BJ (cell line): ENCODE measurements at regions not wholly inside any gene's neighbourhood (a gene's known extent, or its start where the extent isn't known, plus 50 kb on each side); places are given as distances from the start of the nearest gene placed in this dataset.

Experiments used
- CTCF ChIA-PET: fragments of 350-600 bp; formaldehyde crosslinking; extraction: SDS; loops from one replicate; lab custom pipeline; 2021; ENCODE audit warnings: antibody characterized with exemption, inconsistent platforms; lab: Yijun Ruan, JAX
- POLR2A ChIA-PET: fragments of 300-600 bp; sonication (Branson Sonifier 250); formaldehyde crosslinking; extraction: SDS; loops from one replicate; lab custom pipeline; 2021; ENCODE audit warnings: antibody characterized with exemption; lab: Charles Lee
- DNase-seq: peaks from one replicate; pipeline ENCODE4 v3.0.0-alpha.2; 2011; ENCODE audit warnings: low read depth
- H3K27me3 ChIP-seq: 2 replicates; pipeline ENCODE4 v1.6.0; 2011; ENCODE audit warnings: low read length; ENCODE audit not compliant: control insufficient read depth, insufficient read depth
- H3K36me3 ChIP-seq: 2 replicates; pipeline ENCODE4 v1.5.1; 2011; ENCODE audit warnings: low read length; ENCODE audit not compliant: control insufficient read depth, insufficient read depth
- H3K4me3 ChIP-seq: 2 replicates; pipeline ENCODE4 v1.5.1; 2011; ENCODE audit warnings: low read depth, mild to moderate bottlenecking, control low read depth, low read length
- CTCF ChIP-seq: IDR thresholded peaks from 2 replicates; pipeline ENCODE4 v1.5.1; 2011; ENCODE audit warnings: low read depth, mild to moderate bottlenecking, control low read depth, inconsistent platforms, low read length, moderate library complexity; ENCODE audit not compliant: insufficient read depth

DNA sequence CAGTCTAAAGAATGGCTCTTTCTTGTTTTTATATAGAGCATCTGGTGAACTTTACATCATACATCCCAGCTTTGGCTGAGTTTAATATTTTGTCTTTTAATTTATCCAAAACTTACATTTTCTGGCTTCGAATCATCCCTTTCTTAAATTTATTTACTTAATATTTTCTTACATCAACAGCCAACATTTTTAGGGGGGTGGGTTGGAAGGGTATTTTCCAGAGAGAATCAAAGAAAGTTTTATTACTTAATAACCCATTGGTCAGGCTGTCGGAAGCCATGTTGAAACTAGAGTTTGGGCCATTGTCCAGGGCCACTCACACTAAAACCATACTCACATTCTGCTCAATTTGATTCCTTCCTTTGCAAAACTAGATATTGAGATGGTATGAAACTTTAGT lies 220.2 kb downstream of the AEBP2 start:
- no peak for TF ChIP-seq CTCF
- ChIA-PET POLR2A (no interaction called here), CTCF (interaction anchor here (1.5 kb wide), 1 partner anchor 16 kb away, joined by 3 read pairs; no protein-coding TSS in a partner anchor)
- no peaks in the 10 kb centered on the region for H3K36me3 ChIP-seq
- no peaks in the 10 kb centered on the region for H3K27me3 ChIP-seq
- DNase-seq: no peak
- no peak overlapping the region for H3K4me3 ChIP-seq

- TF ChIP-seq CTCF: no peak
- H3K36me3 ChIP-seq: no peaks in the 10 kb centered on the region
- ChIA-PET POLR2A (no interaction called here), CTCF (no interaction called here)
- H3K27me3 ChIP-seq: no peaks in the 10 kb centered on the region
- DNase-seq: no peak
- H3K4me3 ChIP-seq: no peak overlapping the region
Measured at GRCh38 chr12:19665121-19665900, 226.0 kb downstream of the AEBP2 start.

- H3K27me3 ChIP-seq: no peaks in the 10 kb centered on the region
- CTCF ChIA-PET: no interaction called here
- no peaks in the 10 kb centered on the region for H3K36me3 ChIP-seq
- DNase-seq: no peak
- POLR2A ChIA-PET: no interaction called here
- no peak overlapping the region for H3K4me3 ChIP-seq
- TF ChIP-seq CTCF: no peak
Measured at GRCh38 chr12:19666070-19666469, 226.8 kb downstream of the AEBP2 start.

- POLR2A ChIA-PET: no interaction called here
- Histone ChIP-seq H3K4me3 (no peak overlapping the region), H3K36me3 (no peaks in the 10 kb centered on the region), H3K27me3 (no peaks in the 10 kb centered on the region)
- DNase-seq: no peak
- no peak for TF ChIP-seq CTCF
- CTCF ChIA-PET: interaction anchor here (0.9 kb wide), 1 partner anchor 13 kb away, joined by 4 read pairs; no protein-coding TSS in a partner anchor
Measured at GRCh38 chr12:19669793-19670192, 230.5 kb downstream of the AEBP2 start.

GRCh38 chr12:19671695-19672094 lies 232.4 kb downstream of the AEBP2 start:
- ChIA-PET CTCF (interaction anchor here (0.9 kb wide), 1 partner anchor 10 kb away, joined by 4 read pairs; no protein-coding TSS in a partner anchor), POLR2A (no interaction called here)
- no peak for DNase-seq
- no peak for TF ChIP-seq CTCF
- Histone ChIP-seq H3K27me3 (no peaks in the 10 kb centered on the region), H3K36me3 (no peaks in the 10 kb centered on the region), H3K4me3 (no peak overlapping the region)
